ENCODE measurements at regions not wholly inside any gene's neighbourhood (a gene's known extent, or its start where the extent isn't known, plus 50 kb on each side); places are given as distances from the start of the nearest gene placed in this dataset.

DNA sequence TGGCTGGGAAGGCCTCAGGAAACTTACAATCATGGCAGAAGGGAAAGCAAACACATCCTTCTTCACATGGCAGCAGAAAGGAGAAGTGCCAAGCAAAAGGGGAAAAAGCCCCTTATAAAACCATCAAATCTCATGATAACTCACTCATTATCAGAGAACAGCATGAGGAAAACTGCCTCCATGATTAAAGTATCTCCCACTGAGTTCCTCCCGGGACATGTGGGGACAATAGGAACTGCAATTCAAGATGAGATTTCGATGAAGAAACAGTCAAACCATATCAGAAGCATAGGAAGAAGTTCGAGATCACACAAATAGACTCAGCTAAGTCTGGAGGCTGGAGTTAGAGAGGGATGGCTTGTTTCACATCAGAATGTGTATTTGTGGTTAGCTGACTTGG, 869.4 kb upstream of the PHF14 start:
- Histone ChIP-seq H3K4me3 (ENCODE audit: low read depth, low read length, poor library complexity, severe bottlenecking) (no peak overlapping the region), H3K9me3 (ENCODE audit: low read depth, low read length, poor library complexity, severe bottlenecking) (no peaks in the 10 kb centered on the region), H3K27ac (ENCODE audit: low read depth, low read length, poor library complexity, severe bottlenecking) (no peak overlapping the region), H3K27me3 (replicated peaks; ENCODE audit: insufficient read depth, low read depth, low read length, poor library complexity) (no peaks in the 10 kb centered on the region), H3K36me3 (ENCODE audit: insufficient read depth, low read length, poor library complexity, severe bottlenecking) (no peaks in the 10 kb centered on the region), H3K4me1 (ENCODE audit: insufficient read depth, low read length, poor library complexity, severe bottlenecking) (no peaks in the 10 kb centered on the region)
- no peak for DNase-seq (ENCODE audit: low spot score)
- ChIA-PET POLR2A (ENCODE audit: low non-redundant PET) (no interaction called here), CTCF (no interaction called here)
- no TSS peak for BruUV-seq (replicated peaks)
- no peak for TF ChIP-seq EZH2 (IDR thresholded peaks at IDR 0.05; ENCODE audit: borderline replicate concordance, low read depth, low read length, poor library complexity, severe bottlenecking)
- TF ChIP-seq, protein P1, sequence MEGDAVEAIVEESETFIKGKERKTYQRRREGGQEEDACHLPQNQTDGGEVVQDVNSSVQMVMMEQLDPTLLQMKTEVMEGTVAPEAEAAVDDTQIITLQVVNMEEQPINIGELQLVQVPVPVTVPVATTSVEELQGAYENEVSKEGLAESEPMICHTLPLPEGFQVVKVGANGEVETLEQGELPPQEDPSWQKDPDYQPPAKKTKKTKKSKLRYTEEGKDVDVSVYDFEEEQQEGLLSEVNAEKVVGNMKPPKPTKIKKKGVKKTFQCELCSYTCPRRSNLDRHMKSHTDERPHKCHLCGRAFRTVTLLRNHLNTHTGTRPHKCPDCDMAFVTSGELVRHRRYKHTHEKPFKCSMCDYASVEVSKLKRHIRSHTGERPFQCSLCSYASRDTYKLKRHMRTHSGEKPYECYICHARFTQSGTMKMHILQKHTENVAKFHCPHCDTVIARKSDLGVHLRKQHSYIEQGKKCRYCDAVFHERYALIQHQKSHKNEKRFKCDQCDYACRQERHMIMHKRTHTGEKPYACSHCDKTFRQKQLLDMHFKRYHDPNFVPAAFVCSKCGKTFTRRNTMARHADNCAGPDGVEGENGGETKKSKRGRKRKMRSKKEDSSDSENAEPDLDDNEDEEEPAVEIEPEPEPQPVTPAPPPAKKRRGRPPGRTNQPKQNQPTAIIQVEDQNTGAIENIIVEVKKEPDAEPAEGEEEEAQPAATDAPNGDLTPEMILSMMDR (conservative IDR thresholded peaks at IDR 0.05; ENCODE audit: low read depth, low read length), result no peak
- intact Hi-C loops (cut with micrococcal nuclease; ENCODE audit: unreplicated experiment), result no loop called here

DNA sequence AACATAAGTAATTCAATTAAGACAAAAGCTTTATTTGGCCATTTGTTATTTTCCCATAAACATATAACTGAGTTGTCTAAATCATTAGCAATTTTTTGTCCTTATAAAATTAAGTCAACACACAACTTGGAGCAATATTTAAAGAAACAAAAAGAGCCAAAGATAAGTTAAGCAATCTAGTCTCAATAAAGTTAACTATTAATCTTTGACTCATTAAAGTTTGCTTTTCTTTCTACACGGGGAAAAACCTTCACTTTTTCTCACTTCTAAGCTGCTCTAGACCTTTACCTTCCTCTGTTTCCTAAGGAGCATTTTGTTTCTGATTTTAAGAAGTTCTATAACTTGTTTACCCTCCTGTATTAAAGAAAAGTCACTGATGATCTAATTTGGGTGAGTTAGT, 867.1 kb upstream of the PHF14 start:
- intact Hi-C loops (cut with micrococcal nuclease; ENCODE audit: unreplicated experiment), result no loop called here
- no TSS peak for BruUV-seq (replicated peaks)
- DNase-seq (ENCODE audit: low spot score), result no peak
- H3K27ac ChIP-seq (ENCODE audit: low read depth, low read length, poor library complexity, severe bottlenecking), result no peak overlapping the region
- ChIA-PET POLR2A (ENCODE audit: low non-redundant PET) (no interaction called here), CTCF (no interaction called here)
- H3K27me3 ChIP-seq (replicated peaks; ENCODE audit: insufficient read depth, low read depth, low read length, poor library complexity), result no peaks in the 10 kb centered on the region
- TF ChIP-seq EZH2 (IDR thresholded peaks at IDR 0.05; ENCODE audit: borderline replicate concordance, low read depth, low read length, poor library complexity, severe bottlenecking), result no peak
- TF ChIP-seq, protein P1 (conservative IDR thresholded peaks at IDR 0.05; ENCODE audit: low read depth, low read length), result no peak
- H3K4me3 ChIP-seq (ENCODE audit: low read depth, low read length, poor library complexity, severe bottlenecking), result no peak overlapping the region
- H3K36me3 ChIP-seq (ENCODE audit: insufficient read depth, low read length, poor library complexity, severe bottlenecking), result no peaks in the 10 kb centered on the region
- H3K4me1 ChIP-seq (ENCODE audit: insufficient read depth, low read length, poor library complexity, severe bottlenecking), result no peaks in the 10 kb centered on the region
- H3K9me3 ChIP-seq (ENCODE audit: low read depth, low read length, poor library complexity, severe bottlenecking), result no peaks in the 10 kb centered on the region

DNA sequence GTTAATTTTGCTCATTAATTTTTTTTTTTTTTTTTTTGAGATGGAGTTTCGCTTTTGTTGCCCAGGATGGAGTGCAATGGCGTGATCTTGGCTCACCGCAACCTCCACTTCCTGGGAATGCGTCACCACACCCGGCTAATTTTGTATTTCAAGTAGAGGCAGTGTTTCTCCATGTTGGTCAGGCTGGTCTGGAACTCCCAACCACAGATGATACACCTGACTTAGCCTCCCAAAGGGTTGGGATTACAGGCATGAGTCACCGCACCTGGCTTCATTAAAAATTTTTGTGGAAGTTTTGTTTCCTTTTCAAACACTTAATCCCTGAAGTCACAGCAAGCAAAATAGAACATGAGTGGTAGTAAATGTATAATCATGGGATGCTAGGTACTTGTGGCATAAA, 857.2 kb upstream of the PHF14 start:
- H3K27me3 ChIP-seq (replicated peaks; ENCODE audit: insufficient read depth, low read depth, low read length, poor library complexity), result no peaks in the 10 kb centered on the region
- no TSS peak for BruUV-seq (replicated peaks)
- H3K27ac ChIP-seq (ENCODE audit: low read depth, low read length, poor library complexity, severe bottlenecking), result no peak overlapping the region
- H3K9me3 ChIP-seq (ENCODE audit: low read depth, low read length, poor library complexity, severe bottlenecking), result no peaks in the 10 kb centered on the region
- H3K4me1 ChIP-seq (ENCODE audit: insufficient read depth, low read length, poor library complexity, severe bottlenecking), result no peaks in the 10 kb centered on the region
- no peak for TF ChIP-seq EZH2 (IDR thresholded peaks at IDR 0.05; ENCODE audit: borderline replicate concordance, low read depth, low read length, poor library complexity, severe bottlenecking)
- TF ChIP-seq, protein P1 (conservative IDR thresholded peaks at IDR 0.05; ENCODE audit: low read depth, low read length), result no peak
- H3K36me3 ChIP-seq (ENCODE audit: insufficient read depth, low read length, poor library complexity, severe bottlenecking), result no peaks in the 10 kb centered on the region
- CTCF ChIA-PET, result no interaction called here
- DNase-seq (ENCODE audit: low spot score), result no peak
- intact Hi-C loops (cut with micrococcal nuclease; ENCODE audit: unreplicated experiment), result no loop called here
- H3K4me3 ChIP-seq (ENCODE audit: low read depth, low read length, poor library complexity, severe bottlenecking), result no peak overlapping the region
- POLR2A ChIA-PET (ENCODE audit: low non-redundant PET), result no interaction called here
